22Rv1 (cell line): ENCODE measurements at regions not wholly inside any gene's neighbourhood (a gene's known extent, or its start where the extent isn't known, plus 50 kb on each side); places are given as distances from the start of the nearest gene placed in this dataset.

Experiments used
- CTCF ChIP-seq: fragments of 450-650 bp; IDR thresholded peaks from 2 replicates; pipeline ENCODE4 v1.5.1; 2017; ENCODE audit warnings: mild to moderate bottlenecking
- ZFX ChIP-seq: fragments of 450-650 bp; IDR thresholded peaks from 2 replicates; pipeline ENCODE4 v1.6.1; 2017; ENCODE audit warnings: antibody characterized with exemption, borderline replicate concordance

GRCh38 chr20:47849596-47849995 lies 64.3 kb upstream of the SULF2 start:
- no peak for TF ChIP-seq CTCF
- no peak for TF ChIP-seq ZFX
